Parathyroid adenoma (tissue), 2 donors: ENCODE measurements at regions not wholly inside any gene's neighbourhood (a gene's known extent, or its start where the extent isn't known, plus 50 kb on each side); places are given as distances from the start of the nearest gene placed in this dataset.

Experiments used
- H2AFZ ChIP-seq: fragments of 300-600 bp; sonication (generic); one replicate; pipeline ENCODE4 v1.7.0; 2017; ENCODE audit warnings: antibody characterized with exemption, mild to moderate bottlenecking
- H3K27ac ChIP-seq: fragments of 300-600 bp; sonication (generic); one replicate; pipeline ENCODE4 v1.7.0; 2017
- H3K27me3 ChIP-seq: fragments of 300-600 bp; sonication (generic); one replicate; pipeline ENCODE4 v1.7.0; 2017; ENCODE audit warnings: low read length; ENCODE audit not compliant: control insufficient read depth, insufficient read depth
- H3K36me3 ChIP-seq: fragments of 300-600 bp; sonication (generic); one replicate; pipeline ENCODE4 v1.7.0; 2017; ENCODE audit warnings: low read length; ENCODE audit not compliant: control insufficient read depth, insufficient read depth
- H3K4me1 ChIP-seq: fragments of 300-600 bp; sonication (generic); one replicate; pipeline ENCODE4 v1.7.0; 2017; ENCODE audit warnings: control low read depth
- H3K4me2 ChIP-seq: fragments of 300-600 bp; sonication (generic); one replicate; pipeline ENCODE4 v1.7.0; 2017; ENCODE audit warnings: low read length
- H3K4me3 ChIP-seq: fragments of 300-600 bp; sonication (generic); one replicate; pipeline ENCODE4 v1.7.0; 2017; ENCODE audit warnings: low read depth, low read length
- H3K79me2 ChIP-seq: fragments of 300-600 bp; sonication (generic); one replicate; pipeline ENCODE4 v1.7.0; 2017; ENCODE audit warnings: control low read depth
- H3K9ac ChIP-seq: fragments of 300-600 bp; sonication (generic); one replicate; pipeline ENCODE4 v1.7.0; 2017; ENCODE audit warnings: mild to moderate bottlenecking
- H3K9me3 ChIP-seq: fragments of 300-600 bp; sonication (generic); one replicate; pipeline ENCODE4 v1.7.0; 2017; ENCODE audit warnings: low read length; ENCODE audit not compliant: control insufficient read depth
- CTCF ChIP-seq: fragments of 300-600 bp; sonication (generic); IDR thresholded peaks from one replicate; pipeline ENCODE4 v1.7.0; 2017; ENCODE audit warnings: antibody characterized with exemption, mild to moderate bottlenecking
- donor health status: primary hyperparathyroidism.

- Histone ChIP-seq H3K79me2 (no peaks in the 10 kb centered on the region), H3K9me3 (no peaks in the 10 kb centered on the region), H2AFZ (no peak overlapping the region), H3K27ac (no peak overlapping the region), H3K27me3 (no peaks in the 10 kb centered on the region), H3K4me2 (no peak overlapping the region), H3K4me1 (no peaks in the 10 kb centered on the region), H3K9ac (no peak overlapping the region), H3K4me3 (no peak overlapping the region), H3K36me3 (no peaks in the 10 kb centered on the region)
- no peak for TF ChIP-seq CTCF
These were observed 139.9 kb upstream of the PRNP start for GRCh38 chr20:4546342-4546741.

- Histone ChIP-seq H3K27ac (no peak overlapping the region), H3K27me3 (no peaks in the 10 kb centered on the region), H3K4me2 (no peak overlapping the region), H3K4me3 (no peak overlapping the region), H3K9ac (no peak overlapping the region), H2AFZ (no peak overlapping the region), H3K4me1 (no peaks in the 10 kb centered on the region), H3K36me3 (no peaks in the 10 kb centered on the region), H3K9me3 (no peaks in the 10 kb centered on the region), H3K79me2 (no peaks in the 10 kb centered on the region)
- TF ChIP-seq CTCF = no peak
These were observed 140.7 kb upstream of the PRNP start for GRCh38 chr20:4545526-4545925.

- no peak overlapping the region for H3K4me3 ChIP-seq
- H3K27ac ChIP-seq = no peak overlapping the region
- H3K36me3 ChIP-seq = no peaks in the 10 kb centered on the region
- H3K9me3 ChIP-seq = no peaks in the 10 kb centered on the region
- no peak overlapping the region for H2AFZ ChIP-seq
- no peak overlapping the region for H3K9ac ChIP-seq
- H3K4me2 ChIP-seq = no peak overlapping the region
- H3K79me2 ChIP-seq = no peaks in the 10 kb centered on the region
- no peaks in the 10 kb centered on the region for H3K27me3 ChIP-seq
- H3K4me1 ChIP-seq = no peaks in the 10 kb centered on the region
- TF ChIP-seq CTCF = no peak
These were observed 141.5 kb upstream of the PRNP start for GRCh38 chr20:4544765-4545164.

- no peak overlapping the region for H3K4me2 ChIP-seq
- no peaks in the 10 kb centered on the region for H3K79me2 ChIP-seq
- H2AFZ ChIP-seq = no peak overlapping the region
- no peak for TF ChIP-seq CTCF
- no peaks in the 10 kb centered on the region for H3K9me3 ChIP-seq
- H3K27ac ChIP-seq = no peak overlapping the region
- H3K27me3 ChIP-seq = no peaks in the 10 kb centered on the region
- H3K36me3 ChIP-seq = no peaks in the 10 kb centered on the region
- no peaks in the 10 kb centered on the region for H3K4me1 ChIP-seq
- H3K4me3 ChIP-seq = no peak overlapping the region
- no peak overlapping the region for H3K9ac ChIP-seq
These were observed 144.0 kb upstream of the PRNP start for GRCh38 chr20:4542270-4542669.

GRCh38 chr20:4534315-4534714 is 151.9 kb upstream of the PRNP start:
- H3K36me3 ChIP-seq = no peaks in the 10 kb centered on the region
- no peak for TF ChIP-seq CTCF
- no peaks in the 10 kb centered on the region for H3K4me1 ChIP-seq
- H3K4me2 ChIP-seq = no peak overlapping the region
- H3K27me3 ChIP-seq = no peaks in the 10 kb centered on the region
- no peaks in the 10 kb centered on the region for H3K9me3 ChIP-seq
- H3K4me3 ChIP-seq = no peak overlapping the region
- H3K79me2 ChIP-seq = no peaks in the 10 kb centered on the region
- no peak overlapping the region for H3K27ac ChIP-seq
- no peak overlapping the region for H2AFZ ChIP-seq
- H3K9ac ChIP-seq = no peak overlapping the region
